GM19035 (cell line): ENCODE measurements at regions not wholly inside any gene's neighbourhood (a gene's known extent, or its start where the extent isn't known, plus 50 kb on each side); places are given as distances from the start of the nearest gene placed in this dataset.
"Not testable (repeated sequence)": the region's sequence is repeated elsewhere in the genome, so short reads cannot be mapped to it uniquely, and the experiment has no call there.

Experiments used
- ATAC-seq: cut with Tn5 transposase; IDR thresholded peaks from one replicate; pipeline ENCODE4 v1.9.1; 2021; ENCODE audit not compliant: unreplicated experiment

DNA sequence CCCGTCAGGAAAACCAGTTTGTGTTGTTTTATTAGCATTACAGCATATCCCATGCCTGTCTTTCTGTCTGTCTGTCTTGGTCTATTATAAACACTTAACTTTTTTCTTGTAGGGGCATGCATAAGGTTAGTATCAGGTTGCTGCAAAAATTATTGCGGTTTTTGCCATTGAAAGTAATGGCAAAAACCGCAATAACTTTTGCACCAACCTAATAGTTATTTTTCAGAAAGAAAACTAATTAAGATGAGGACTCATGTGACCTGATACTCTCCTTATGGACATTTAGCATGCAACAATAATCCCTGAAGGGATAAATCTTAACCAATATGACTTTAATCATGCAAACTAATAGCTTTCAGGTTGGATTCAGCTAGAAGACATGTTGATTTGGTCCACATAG lies 326.7 kb upstream of the SUCLG2 start:
- ATAC-seq: no peak

DNA sequence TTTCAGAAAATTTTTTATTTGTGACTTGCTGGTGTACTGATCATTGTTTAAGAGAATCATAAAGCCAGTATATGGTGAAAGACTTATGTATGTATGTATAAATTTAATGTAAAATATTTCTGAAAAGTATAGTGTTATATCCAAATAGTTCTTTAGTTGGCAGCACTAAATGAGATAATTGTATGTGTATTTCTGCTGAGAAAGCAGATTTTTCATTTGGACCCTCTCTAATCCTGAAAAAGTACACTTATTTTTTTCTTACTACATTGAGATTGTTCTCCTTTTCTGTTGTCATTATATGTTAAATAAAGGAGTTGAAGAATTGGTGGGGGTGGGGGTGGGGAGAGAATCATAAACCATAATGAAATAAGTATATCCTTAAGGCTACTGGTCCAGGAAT lies 324.9 kb upstream of the SUCLG2 start:
- ATAC-seq: no peak

DNA sequence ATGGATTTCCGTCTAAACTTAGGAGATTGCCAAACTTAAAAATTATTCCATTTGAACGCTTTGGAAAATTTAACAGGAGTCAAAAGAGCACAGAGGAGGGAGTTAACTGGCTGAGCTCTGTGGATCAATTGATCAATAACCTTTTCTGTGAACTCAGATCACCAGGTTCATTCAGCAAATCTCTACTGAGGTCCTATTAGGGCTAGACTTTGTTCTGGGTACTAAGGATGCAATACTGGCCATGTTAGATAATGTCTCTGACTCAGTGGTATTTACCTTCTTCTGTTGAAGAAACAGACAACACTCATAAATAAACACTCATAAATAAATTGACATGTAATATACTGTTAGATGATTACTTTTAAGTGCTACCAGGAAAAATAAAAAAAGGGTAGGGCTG lies 323.4 kb upstream of the SUCLG2 start:
- ATAC-seq: no peak

DNA sequence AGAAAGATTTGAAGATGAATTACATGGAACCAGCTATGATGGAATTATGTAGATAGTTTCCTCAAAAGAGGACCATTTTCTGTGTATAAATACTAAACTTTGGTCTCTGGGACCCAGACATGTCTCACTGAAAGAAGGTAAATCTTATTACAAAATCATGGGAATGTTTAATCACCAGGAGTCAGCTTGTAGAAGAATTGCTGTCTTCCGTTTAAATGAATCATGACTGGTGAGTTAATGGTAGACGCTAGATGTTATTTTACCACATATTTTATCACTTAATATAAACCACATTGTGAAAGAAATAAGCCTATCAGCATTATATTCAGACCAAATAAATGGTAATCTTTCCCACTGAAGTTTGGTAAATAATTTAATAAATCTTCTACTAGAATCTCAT lies 322.3 kb upstream of the SUCLG2 start:
- ATAC-seq: no peak

DNA sequence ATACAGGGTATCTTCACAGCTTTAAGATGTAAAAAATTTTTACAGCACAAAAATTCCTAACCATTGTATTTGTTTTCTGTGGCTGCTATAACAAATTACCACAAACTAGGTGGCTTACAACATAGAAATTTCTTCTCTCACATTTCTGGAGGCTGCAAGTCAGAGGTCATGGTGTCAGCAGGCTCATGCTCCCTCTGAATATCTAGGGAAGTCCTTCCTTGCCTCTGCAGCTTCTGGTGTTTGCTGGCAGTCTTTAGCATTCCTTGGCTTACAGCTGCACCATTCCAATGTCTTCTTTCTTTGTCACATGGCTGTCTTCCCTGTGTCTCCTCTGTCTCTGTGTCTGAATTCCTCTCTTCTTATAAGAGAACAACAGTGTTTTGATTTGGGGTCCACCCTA lies 310.2 kb upstream of the SUCLG2 start:
- ATAC-seq: no peak

DNA sequence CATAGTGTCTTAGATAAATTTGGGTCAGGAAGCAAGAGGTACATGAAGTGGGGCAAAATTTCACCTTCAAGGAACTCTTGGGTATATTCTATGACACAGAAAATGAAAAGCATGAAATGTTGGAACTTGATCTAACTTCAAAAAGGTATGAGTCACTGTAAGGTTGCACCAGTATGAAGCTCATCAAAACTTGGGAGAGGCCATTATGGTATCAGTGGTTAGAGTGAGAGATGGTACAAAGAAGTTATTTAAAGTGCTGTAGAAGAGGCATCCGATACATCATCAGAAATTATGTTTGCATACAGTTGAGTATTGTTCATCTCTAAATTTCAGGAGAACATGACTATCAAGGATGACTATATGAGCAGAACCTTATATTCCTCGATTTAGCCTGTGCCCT lies 302.9 kb upstream of the SUCLG2 start:
- no peak for ATAC-seq

DNA sequence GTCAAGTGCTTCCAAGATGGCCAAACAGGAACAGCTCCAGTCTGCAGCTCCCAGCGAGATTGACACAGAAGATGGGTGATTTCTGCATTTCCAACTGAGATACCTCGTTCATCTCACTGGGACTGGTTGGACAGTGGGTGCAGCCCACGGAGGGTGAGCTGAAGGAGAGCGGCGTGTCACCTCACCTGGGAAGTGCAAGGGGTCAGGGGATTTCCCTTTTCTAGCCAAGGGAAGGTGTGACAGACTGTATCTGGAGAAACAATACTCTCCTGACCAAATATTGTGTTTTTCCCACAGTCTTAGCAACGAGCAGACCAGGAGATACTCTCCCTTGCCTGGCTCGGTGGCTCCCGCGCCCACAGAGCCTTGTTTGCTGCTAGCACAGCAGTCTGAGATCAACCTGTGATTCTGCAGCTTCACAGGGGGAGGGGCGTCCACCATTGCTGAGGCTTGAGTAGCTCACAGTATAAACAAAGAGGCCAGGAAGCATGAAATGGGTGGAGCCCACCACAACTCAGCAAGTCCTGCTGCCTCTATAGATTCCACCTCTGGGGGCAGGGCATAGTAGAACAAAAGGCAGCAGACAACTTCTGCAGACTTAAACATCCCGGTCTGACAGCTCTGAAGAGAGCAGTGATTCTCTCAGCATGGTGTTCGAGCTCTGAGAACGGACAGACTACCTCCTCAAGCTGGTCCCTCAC lies 293.5 kb upstream of the SUCLG2 start:
- ATAC-seq: no peak

DNA sequence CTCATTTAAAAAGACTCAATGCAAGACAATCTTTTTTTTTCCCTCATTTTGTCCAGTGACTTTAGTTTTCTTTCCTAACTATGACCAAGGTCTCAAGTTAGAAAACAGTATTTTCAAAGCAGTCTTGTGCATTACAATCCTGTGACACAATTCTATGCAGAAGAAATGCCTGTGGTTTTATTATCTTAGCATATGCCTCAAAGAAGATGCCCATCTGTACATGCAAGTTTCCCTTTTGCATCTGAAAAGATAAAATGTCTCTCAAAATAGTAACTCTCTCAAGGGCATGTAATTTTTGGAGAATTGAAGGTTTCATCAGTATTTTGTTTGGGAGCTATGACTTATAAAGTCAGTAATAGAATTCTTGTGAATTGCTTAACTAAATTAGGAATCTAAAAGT lies 292.0 kb upstream of the SUCLG2 start:
- no peak for ATAC-seq

DNA sequence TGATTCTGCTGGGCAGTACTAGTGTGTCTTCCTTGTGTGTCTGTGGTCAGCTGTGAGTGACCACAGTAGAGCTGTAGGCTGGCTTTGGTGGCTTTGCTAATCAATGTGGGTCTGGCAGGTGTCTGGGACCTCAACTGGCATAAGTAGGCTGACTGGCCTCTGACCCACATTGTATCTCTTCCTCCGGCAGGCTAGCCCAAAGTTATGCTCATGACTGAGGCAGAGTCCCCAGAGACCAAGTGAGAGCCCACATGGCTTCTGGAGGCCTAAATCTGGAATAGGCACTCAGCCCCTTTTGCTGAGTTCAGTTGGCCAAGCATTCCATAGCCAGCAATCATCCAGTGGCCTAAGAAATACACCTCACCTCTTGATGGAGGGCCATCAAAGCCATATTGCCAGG lies 289.1 kb upstream of the SUCLG2 start:
- no peak for ATAC-seq

DNA sequence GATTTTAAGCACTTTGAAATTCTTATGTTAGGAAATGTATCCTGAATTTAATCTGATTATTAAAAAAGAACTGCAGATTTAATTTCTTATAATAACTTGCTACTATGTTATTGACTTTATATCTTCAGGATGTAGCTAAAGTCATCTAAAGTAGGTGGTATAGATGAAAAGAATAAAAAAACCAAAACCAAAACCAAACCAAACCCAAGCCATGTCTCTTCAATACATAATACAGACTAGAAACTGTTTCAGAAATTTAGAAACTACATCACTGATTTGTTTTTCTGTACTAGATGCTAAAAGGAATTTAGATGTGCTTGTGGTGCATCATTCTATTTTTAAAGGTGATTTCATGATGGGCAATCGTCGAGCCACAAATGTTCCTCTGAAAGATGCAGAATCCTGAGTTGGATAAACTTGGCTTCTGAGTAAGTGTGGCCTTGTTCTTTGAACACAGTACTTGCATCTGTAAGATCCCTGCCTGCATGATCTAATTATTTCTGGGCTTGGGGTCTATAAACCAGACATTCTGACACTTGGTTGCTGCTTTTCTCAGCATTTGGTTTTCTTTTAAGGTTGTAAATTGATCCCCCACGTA lies 287.1 kb upstream of the SUCLG2 start:
- ATAC-seq: no peak

DNA sequence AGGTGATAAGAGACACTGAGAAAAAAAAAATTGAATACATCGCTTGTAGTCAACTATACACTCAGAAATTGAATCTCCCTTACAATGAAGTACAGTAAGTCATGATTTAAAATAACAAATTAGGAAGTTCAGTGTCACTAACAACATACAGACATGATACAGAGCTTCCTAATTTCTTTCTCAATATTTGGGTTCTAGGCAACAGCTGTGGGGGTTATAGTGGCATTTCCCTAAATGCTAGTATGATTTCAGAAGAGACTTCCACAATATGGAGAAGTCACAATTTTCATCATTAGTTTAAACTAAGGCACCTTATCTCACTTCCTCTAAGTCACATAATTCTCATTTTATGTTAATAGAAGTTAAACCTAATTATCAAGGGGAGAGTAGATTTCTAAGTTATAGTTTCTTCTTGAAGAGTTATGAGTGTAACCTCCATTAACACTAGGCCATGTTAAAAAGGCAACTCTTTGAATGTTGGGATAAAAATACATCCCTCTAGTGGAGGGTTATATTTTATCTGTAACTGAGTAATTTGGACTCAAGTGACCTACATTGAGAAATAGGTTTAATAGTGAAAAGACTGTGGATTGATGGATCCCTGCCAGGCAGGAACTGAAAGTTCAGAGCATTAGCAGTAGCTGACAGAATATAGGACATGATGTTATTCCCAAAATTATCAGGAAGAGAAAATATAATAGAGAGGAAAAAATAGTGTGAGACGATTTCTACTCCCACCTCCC lies 286.0 kb upstream of the SUCLG2 start:
- no peak for ATAC-seq

DNA sequence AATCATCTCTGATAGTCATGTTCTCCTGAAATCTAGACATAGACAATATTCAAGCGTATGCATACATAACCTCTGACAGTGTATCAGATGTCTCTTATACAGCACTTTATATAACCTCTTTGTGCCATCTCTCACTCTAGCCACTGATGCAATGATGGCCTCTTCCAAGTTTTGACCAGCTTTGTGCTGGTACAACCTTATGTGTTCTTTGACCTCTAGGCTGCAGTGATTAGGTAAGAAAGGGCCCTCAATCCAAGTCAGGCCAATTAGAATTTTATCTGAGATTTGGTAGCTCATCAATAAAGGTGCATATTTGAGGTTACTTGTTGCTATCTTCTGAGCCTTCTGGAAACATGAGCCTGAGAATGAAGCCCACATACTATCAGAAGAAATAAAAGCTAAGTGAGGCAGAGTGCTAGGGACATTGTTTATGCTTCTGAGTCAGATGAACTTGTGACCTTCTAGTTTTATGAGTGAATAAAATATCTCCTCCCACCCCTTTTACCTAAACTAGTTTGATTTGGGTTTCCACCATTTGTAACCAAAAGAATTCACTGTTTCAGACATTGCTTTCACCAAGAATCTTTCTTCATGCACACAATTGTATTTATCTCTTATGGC lies 283.2 kb upstream of the SUCLG2 start:
- ATAC-seq: no peak

DNA sequence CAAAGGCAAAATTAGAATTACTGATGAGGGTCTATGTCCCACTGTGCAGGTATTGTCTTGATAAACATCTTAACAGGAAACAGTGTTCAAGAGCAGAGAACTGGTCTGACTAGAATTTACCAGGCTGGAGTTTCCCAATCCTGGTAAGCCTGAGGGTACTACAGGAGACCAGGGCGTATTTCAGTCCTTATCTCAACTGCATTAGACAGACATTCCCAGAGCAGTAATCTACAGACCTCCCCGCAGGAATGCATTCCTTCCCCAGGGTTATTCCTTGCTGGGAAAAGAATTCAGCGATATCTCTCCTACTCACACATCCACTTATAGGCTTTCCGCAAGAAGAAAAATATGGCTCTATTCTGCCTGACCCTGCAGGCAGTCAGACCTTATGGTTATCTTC lies 276.0 kb upstream of the SUCLG2 start:
- not testable (repeated sequence) for ATAC-seq

DNA sequence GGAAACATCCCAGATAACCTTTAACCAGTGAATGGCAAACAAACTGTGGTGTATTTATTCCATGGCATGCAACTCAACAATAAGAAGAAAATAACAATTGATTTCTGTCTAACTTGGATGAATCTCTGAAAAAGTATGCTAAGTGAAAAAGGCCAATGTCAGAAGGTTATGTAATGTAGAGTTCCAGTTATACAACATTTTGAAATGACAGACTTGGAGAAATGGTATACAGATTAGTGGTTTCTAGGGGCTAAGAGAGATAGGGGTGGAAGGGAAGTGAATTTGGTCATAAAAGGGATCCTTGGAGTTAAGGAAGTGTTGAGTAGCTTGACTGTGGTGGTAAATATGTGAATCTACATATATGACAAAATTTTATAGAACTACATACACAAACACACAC lies 269.4 kb upstream of the SUCLG2 start:
- no peak for ATAC-seq

DNA sequence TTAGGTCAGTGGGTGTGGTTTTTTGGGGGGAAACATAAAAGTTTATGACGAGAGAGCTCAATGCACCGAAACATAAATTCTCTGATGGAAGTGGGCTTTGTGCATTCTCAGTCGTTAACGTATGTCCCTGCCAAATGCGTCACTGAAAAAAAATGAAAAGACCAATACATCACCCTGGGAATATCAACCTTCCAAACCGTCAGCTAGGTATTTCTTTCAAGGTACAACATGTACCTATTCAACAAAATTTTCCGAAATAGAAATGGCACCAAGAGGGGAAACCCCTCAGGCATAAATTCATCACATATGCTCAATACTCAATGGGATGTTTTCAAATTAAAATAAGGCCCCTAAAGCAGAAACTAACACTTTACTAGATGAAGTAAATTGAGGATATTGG lies 266.6 kb upstream of the SUCLG2 start:
- ATAC-seq: no peak

DNA sequence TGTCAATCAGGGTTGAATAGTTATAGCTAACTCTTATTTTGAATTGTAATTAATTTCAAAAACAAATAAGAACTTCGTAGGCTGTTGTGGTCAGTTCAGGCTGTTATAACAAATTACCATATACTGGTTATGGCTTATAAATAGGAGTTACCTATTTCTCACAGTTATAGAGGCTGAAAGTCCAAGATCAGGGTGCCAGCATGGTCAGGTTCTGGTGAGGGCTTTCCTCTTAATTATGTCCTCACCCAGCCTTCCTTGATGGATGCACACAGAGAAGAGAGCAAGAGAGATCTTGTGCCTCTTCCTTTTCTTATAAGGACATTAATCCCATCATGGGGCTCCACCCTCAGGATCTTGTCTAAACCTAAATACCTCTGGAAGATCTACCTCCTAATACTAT lies 265.9 kb upstream of the SUCLG2 start:
- no peak for ATAC-seq

DNA sequence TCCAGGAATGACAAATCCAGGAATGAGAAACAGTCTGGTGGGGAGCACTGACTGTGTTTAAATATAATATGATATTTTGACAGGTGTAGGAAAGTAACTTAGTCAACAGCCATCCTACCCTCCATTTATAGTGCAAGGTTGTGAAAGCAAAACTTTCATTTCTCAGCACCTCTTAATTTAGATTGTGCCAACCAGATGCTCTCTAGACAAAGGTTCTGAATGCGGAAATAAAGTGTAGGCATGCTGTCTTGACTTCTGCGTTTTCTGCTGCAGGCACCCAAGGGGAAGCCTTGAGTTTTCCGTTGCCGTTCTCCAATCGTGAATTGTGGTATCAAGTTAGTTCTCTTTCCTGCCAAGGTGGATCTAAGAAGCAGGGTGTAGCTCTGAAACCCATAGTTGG lies 261.9 kb upstream of the SUCLG2 start:
- no peak for ATAC-seq

DNA sequence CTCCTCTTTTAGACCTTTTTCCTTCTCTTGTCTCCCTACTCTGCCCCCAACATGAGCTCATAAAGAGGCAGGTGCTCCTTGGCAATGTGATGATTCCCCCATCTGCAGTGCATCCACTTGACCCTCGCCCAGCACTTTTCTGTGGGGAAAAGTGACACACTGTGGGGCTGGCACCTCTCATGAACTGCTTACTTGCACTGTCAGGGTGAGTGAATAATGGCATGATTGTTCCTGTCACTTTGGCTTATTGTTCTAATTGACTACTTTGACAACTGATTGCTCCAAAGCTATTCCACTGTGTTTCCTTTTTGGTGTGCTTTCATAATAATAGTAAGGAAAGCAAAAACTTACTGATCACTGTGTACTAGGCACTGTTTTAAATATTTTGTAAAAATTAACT lies 253.3 kb upstream of the SUCLG2 start:
- no peak for ATAC-seq

DNA sequence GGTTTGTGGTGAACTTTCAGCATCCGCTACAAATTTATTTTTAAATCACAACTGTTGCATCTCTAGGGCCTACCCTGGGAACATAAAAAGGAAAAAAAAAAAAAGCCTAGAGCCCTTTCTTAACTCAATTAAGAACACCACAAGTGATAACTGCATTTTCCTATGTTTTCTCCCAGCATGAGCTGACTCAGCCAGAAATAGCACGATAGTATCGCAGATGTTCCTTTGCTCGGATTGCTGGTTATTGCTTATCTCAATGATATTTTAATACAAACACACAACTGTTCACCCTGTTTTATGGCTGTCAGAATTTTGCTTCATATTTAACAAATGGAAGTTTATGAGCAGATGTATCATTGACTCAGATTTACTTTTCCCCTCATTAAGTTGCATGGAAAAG lies 251.8 kb upstream of the SUCLG2 start:
- no peak for ATAC-seq

DNA sequence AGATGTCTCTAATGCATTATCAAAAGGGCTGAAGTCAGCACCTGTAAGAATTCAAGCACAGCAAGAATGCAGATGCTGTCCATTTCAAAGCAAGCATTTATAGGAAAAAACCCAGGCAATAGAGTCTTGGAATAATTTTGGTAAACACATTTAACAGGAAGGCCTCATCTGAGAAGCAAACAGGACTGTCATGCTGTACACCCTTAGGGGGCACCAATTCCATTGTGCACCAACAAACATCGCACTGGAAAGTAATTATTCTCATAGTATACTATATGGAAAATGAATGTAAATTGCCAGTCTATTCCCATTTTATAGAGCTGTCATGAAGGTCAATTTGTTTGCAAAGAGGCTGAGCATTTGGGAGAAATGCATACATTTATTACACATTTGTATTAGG lies 247.3 kb upstream of the SUCLG2 start:
- no peak for ATAC-seq

DNA sequence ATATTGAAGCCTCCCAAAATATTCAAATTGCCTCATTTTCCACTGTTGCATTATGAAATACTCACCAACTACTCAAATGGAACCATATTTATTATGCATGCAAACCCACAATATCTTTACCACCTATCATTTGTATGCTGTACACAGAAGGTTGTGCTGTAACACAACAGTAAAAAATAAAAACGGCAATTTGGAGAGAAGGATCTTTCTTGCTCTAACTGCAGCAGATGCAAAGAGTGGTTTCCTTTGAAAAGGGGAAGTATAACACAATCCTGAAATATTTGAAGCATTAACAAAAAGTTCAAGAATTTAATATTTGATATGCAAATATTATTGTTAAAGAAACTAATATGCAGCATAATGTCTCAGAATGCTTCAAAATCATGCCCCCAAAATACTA lies 244.5 kb upstream of the SUCLG2 start:
- no peak for ATAC-seq
